Neural crest cell (in vitro differentiated cells): ENCODE measurements at regions not wholly inside any gene's neighbourhood (a gene's known extent, or its start where the extent isn't known, plus 50 kb on each side); places are given as distances from the start of the nearest gene placed in this dataset.

Source experiments
- DNase-seq: peaks from one replicate; pipeline ENCODE4 v3.0.0; 2021; ENCODE audit warnings: low read depth, mixed read lengths, low spot score
- H3K27ac Mint-ChIP-seq: one replicate; pipeline ENCODE4 v1.8.0; 2021; ENCODE audit warnings: mild to moderate bottlenecking, mixed read lengths; ENCODE audit not compliant: unreplicated experiment
- H3K27me3 Mint-ChIP-seq: 2 replicates; pipeline ENCODE4 v1.8.0; 2021; ENCODE audit warnings: low read depth, mild to moderate bottlenecking, mixed read lengths
- H3K36me3 Mint-ChIP-seq: 2 replicates; pipeline ENCODE4 v1.8.0; 2021; ENCODE audit warnings: low read depth, mild to moderate bottlenecking, mixed read lengths
- H3K4me1 Mint-ChIP-seq: 2 replicates; pipeline ENCODE4 v1.8.0; 2021; ENCODE audit warnings: mixed read lengths
- H3K4me3 Mint-ChIP-seq: one replicate; pipeline ENCODE4 v1.8.0; 2021; ENCODE audit warnings: mild to moderate bottlenecking, mixed read lengths
- H3K9me3 Mint-ChIP-seq: 2 replicates; pipeline ENCODE4 v1.8.0; 2021; ENCODE audit warnings: mixed read lengths
- CTCF ChIP-seq: fragments of 200-600 bp; sonication (generic); conservative IDR thresholded peaks from 2 replicates; pipeline ENCODE4 v1.5.0; 2021; ENCODE audit warnings: antibody characterized with exemption, mild to moderate bottlenecking

GRCh38 chr1:198007011-198007410 is 89.8 kb downstream of the LHX9 start:
- no peaks in the 10 kb centered on the region for H3K27me3 Mint-ChIP-seq
- TF ChIP-seq CTCF = no peak
- H3K36me3 Mint-ChIP-seq = peaks cover 5% of the 10 kb centered on the region
- DNase-seq = no peak
- no peaks in the 10 kb centered on the region for H3K4me1 Mint-ChIP-seq
- no peak overlapping the region for H3K4me3 Mint-ChIP-seq
- H3K27ac Mint-ChIP-seq = no peak overlapping the region
- peaks cover 9% of the 10 kb centered on the region for H3K9me3 Mint-ChIP-seq

GRCh38 chr1:198007687-198008607 is 90.8 kb downstream of the LHX9 start:
- peaks cover 5% of the 10 kb centered on the region for H3K36me3 Mint-ChIP-seq
- H3K27ac Mint-ChIP-seq = peak overlapping the region; percentile 43
- H3K4me3 Mint-ChIP-seq = no peak overlapping the region
- DNase-seq = no peak
- TF ChIP-seq CTCF = no peak
- H3K27me3 Mint-ChIP-seq = no peaks in the 10 kb centered on the region
- peaks cover 9% of the 10 kb centered on the region for H3K9me3 Mint-ChIP-seq
- no peaks in the 10 kb centered on the region for H3K4me1 Mint-ChIP-seq

- no peak overlapping the region for H3K4me3 Mint-ChIP-seq
- H3K27me3 Mint-ChIP-seq = no peaks in the 10 kb centered on the region
- H3K36me3 Mint-ChIP-seq = peaks cover 5% of the 10 kb centered on the region
- TF ChIP-seq CTCF = no peak
- no peak for DNase-seq
- H3K27ac Mint-ChIP-seq = no peak overlapping the region
- no peaks in the 10 kb centered on the region for H3K4me1 Mint-ChIP-seq
- H3K9me3 Mint-ChIP-seq = peaks cover 7% of the 10 kb centered on the region
Measured at GRCh38 chr1:198014355-198014754, 97.2 kb downstream of the LHX9 start.

GRCh38 chr1:198015309-198015708 is 98.1 kb downstream of the LHX9 start:
- Mint-ChIP-seq H3K4me3 (no peak overlapping the region), H3K27ac (no peak overlapping the region), H3K36me3 (peaks cover 5% of the 10 kb centered on the region), H3K27me3 (no peaks in the 10 kb centered on the region), H3K4me1 (no peaks in the 10 kb centered on the region), H3K9me3 (peaks cover 11% of the 10 kb centered on the region)
- TF ChIP-seq CTCF = no peak
- DNase-seq = no peak

- H3K27ac Mint-ChIP-seq = peak overlapping the region; percentile 4
- H3K4me3 Mint-ChIP-seq = no peak overlapping the region
- no peak for TF ChIP-seq CTCF
- H3K27me3 Mint-ChIP-seq = no peaks in the 10 kb centered on the region
- H3K9me3 Mint-ChIP-seq = peaks cover 4% of the 10 kb centered on the region
- no peaks in the 10 kb centered on the region for H3K4me1 Mint-ChIP-seq
- H3K36me3 Mint-ChIP-seq = no peaks in the 10 kb centered on the region
- DNase-seq = no peak
Measured at GRCh38 chr1:198018529-198018928, 101.4 kb downstream of the LHX9 start.
